ENCODE measurements at regions not wholly inside any gene's neighbourhood (a gene's known extent, or its start where the extent isn't known, plus 50 kb on each side); places are given as distances from the start of the nearest gene placed in this dataset.

- DNase-seq: no peak
Observed at GRCh38 chr2:153189091-153189888, 289.3 kb downstream of the RPRM start.

- no peak for DNase-seq
Observed at GRCh38 chr2:153179808-153180207, 298.8 kb downstream of the RPRM start.

GRCh38 chr2:153169609-153170008 is 309.0 kb downstream of the RPRM start:
- DNase-seq: no peak

- no peak for DNase-seq
Observed at GRCh38 chr2:153165021-153165420, 313.5 kb downstream of the RPRM start.

- DNase-seq: no peak
Observed at GRCh38 chr2:153163055-153163454, 315.5 kb downstream of the RPRM start.

- no peak for DNase-seq
Observed at GRCh38 chr2:153156743-153157142, 321.8 kb downstream of the RPRM start.

GRCh38 chr2:153152036-153152435 is 326.5 kb downstream of the RPRM start:
- DNase-seq: no peak

GRCh38 chr2:153145470-153145978 is 333.0 kb downstream of the RPRM start:
- DNase-seq: no peak

GRCh38 chr2:153143540-153143939 is 335.0 kb downstream of the RPRM start:
- DNase-seq: no peak

- no peak for DNase-seq
Observed at GRCh38 chr2:153140498-153140897, 338.1 kb downstream of the RPRM start.

GRCh38 chr2:153138651-153139375 is 339.7 kb downstream of the RPRM start:
- no peak for DNase-seq

GRCh38 chr2:153136216-153136615 is 342.3 kb downstream of the RPRM start:
- DNase-seq: no peak

- no peak for DNase-seq
Observed at GRCh38 chr2:153134725-153135124, 343.8 kb downstream of the RPRM start.

- DNase-seq: no peak
Observed at GRCh38 chr2:153133716-153134115, 344.8 kb downstream of the RPRM start.

GRCh38 chr2:153132418-153132817 is 346.1 kb downstream of the RPRM start:
- no peak for DNase-seq

GRCh38 chr2:153115141-153115540 is 363.4 kb downstream of the RPRM start:
- DNase-seq: no peak

- DNase-seq: no peak
Observed at GRCh38 chr2:153110486-153110885, 368.1 kb downstream of the RPRM start.

GRCh38 chr2:153109793-153110192 is 368.8 kb downstream of the RPRM start:
- DNase-seq: no peak

GRCh38 chr2:153106802-153107477 is 371.6 kb downstream of the RPRM start:
- DNase-seq: no peak

- DNase-seq: no peak
Observed at GRCh38 chr2:153105829-153106578, 372.6 kb downstream of the RPRM start.

- no peak for DNase-seq
Observed at GRCh38 chr2:153101187-153101586, 377.4 kb downstream of the RPRM start.

- DNase-seq: no peak
Observed at GRCh38 chr2:153100151-153100550, 378.4 kb downstream of the RPRM start.

- DNase-seq: no peak
Observed at GRCh38 chr2:153098073-153098472, 379.7 kb downstream of the ARL6IP6 start.
